HepG2 (cell line): ENCODE measurements at regions not wholly inside any gene's neighbourhood (a gene's known extent, or its start where the extent isn't known, plus 50 kb on each side); places are given as distances from the start of the nearest gene placed in this dataset.

Source experiments
- BCL6 ChIP-seq: IDR thresholded peaks from 2 replicates; pipeline ENCODE4 v1.6.1; 2016; ENCODE audit warnings: missing genetic modification reagents, missing compliant biosample characterization
- DMAP1 ChIP-seq: IDR thresholded peaks from 2 replicates; pipeline ENCODE4 v1.6.1; 2016
- EEA1 ChIP-seq: sonication (generic); formaldehyde crosslinking; IDR thresholded peaks from 2 replicates; pipeline ENCODE4 v1.5.1; 2020; ENCODE audit warnings: mild to moderate bottlenecking, missing genetic modification reagents, borderline replicate concordance
- HMG20B ChIP-seq: conservative IDR thresholded peaks from 2 replicates; pipeline ENCODE4 v1.6.1; 2016; ENCODE audit warnings: missing genetic modification reagents, missing compliant biosample characterization
- KAT8 ChIP-seq: IDR thresholded peaks from 2 replicates; pipeline ENCODE4 v1.6.1; 2016; ENCODE audit warnings: missing genetic modification reagents, missing compliant biosample characterization
- KLF15 ChIP-seq: sonication (generic); formaldehyde crosslinking; IDR thresholded peaks from 2 replicates; pipeline ENCODE4 v1.8.1; 2023; ENCODE audit warnings: borderline replicate concordance, mild to moderate bottlenecking, inconsistent platforms, missing genetic modification reagents, mixed read lengths
- MXD3 ChIP-seq: IDR thresholded peaks from 2 replicates; pipeline ENCODE4 v1.6.1; 2016; ENCODE audit warnings: mild to moderate bottlenecking, missing biosample characterization, missing genetic modification reagents
- RCOR2 ChIP-seq: IDR thresholded peaks from 2 replicates; pipeline ENCODE4 v1.6.1; 2016; ENCODE audit warnings: missing biosample characterization, missing genetic modification reagents
- SNAI1 ChIP-seq: sonication (generic); formaldehyde crosslinking; IDR thresholded peaks from 2 replicates; pipeline ENCODE4 v1.5.0; 2020; ENCODE audit warnings: mild to moderate bottlenecking, missing genetic modification reagents, borderline replicate concordance
- SP2 ChIP-seq: sonication (generic); formaldehyde crosslinking; IDR thresholded peaks from 2 replicates; pipeline ENCODE4 v1.5.1; 2020; ENCODE audit warnings: mild to moderate bottlenecking, missing genetic modification reagents
- TAF15 ChIP-seq: fragments of 200-400 bp; formaldehyde crosslinking; IDR thresholded peaks from one replicate; pipeline ENCODE4 v1.6.1; 2018; ENCODE audit warnings: mild to moderate bottlenecking, low read depth, low read length; ENCODE audit not compliant: poor library complexity, severe bottlenecking
- TBX2 ChIP-seq: sonication (generic); formaldehyde crosslinking; IDR thresholded peaks from 2 replicates; pipeline ENCODE4 v1.5.0; 2020; ENCODE audit warnings: missing genetic modification reagents, mild to moderate bottlenecking, borderline replicate concordance
- TGIF2 ChIP-seq: IDR thresholded peaks from 2 replicates; pipeline ENCODE4 v1.6.1; 2016; ENCODE audit warnings: control low read depth, missing compliant biosample characterization
- YEATS2 ChIP-seq: sonication (generic); formaldehyde crosslinking; IDR thresholded peaks from 2 replicates; pipeline ENCODE4 v1.4.0; 2020; ENCODE audit warnings: missing genetic modification reagents, borderline replicate concordance
- ZBTB1 ChIP-seq: sonication (generic); formaldehyde crosslinking; IDR thresholded peaks from 2 replicates; pipeline ENCODE4 v1.4.0; 2020; ENCODE audit warnings: missing genetic modification reagents, borderline replicate concordance
- ZBTB37 ChIP-seq: sonication (generic); formaldehyde crosslinking; IDR thresholded peaks from 2 replicates; pipeline ENCODE4 v1.4.0; 2020; ENCODE audit warnings: mild to moderate bottlenecking, missing genetic modification reagents
- ZNF329 ChIP-seq: sonication (generic); formaldehyde crosslinking; IDR thresholded peaks from 2 replicates; pipeline ENCODE4 v1.9.0; 2021; ENCODE audit warnings: low read depth, mild to moderate bottlenecking, missing genetic modification reagents
- ZNF337 ChIP-seq: sonication (generic); formaldehyde crosslinking; IDR thresholded peaks from 2 replicates; pipeline ENCODE4 v1.5.1; 2020; ENCODE audit warnings: missing genetic modification reagents, low read depth, mild to moderate bottlenecking, borderline replicate concordance
- ZNF616 ChIP-seq: sonication (generic); formaldehyde crosslinking; IDR thresholded peaks from 2 replicates; pipeline ENCODE4 v1.5.0; 2020; ENCODE audit warnings: low read depth, mild to moderate bottlenecking, missing genetic modification reagents
- ZNF619 ChIP-seq: sonication (generic); formaldehyde crosslinking; IDR thresholded peaks from 2 replicates; pipeline ENCODE4 v1.4.0; 2020; ENCODE audit warnings: mild to moderate bottlenecking, missing genetic modification reagents
- ZNF788 ChIP-seq: sonication (generic); formaldehyde crosslinking; IDR thresholded peaks from 2 replicates; pipeline ENCODE4 v1.5.0; 2020; ENCODE audit warnings: mild to moderate bottlenecking, missing genetic modification reagents, borderline replicate concordance
- TF ChIP-seq, protein P1 (sequence below): sonication (generic); formaldehyde crosslinking; IDR thresholded peaks from 2 replicates; pipeline ENCODE4 v1.5.0; 2020; ENCODE audit warnings: mild to moderate bottlenecking, missing genetic modification reagents
- TF ChIP-seq, protein P2 (sequence below): sonication (generic); formaldehyde crosslinking; IDR thresholded peaks from 2 replicates; pipeline ENCODE4 v1.8.0; 2022; ENCODE audit warnings: mild to moderate bottlenecking, missing genetic modification reagents; ENCODE audit not compliant: insufficient replicate concordance

DNA sequence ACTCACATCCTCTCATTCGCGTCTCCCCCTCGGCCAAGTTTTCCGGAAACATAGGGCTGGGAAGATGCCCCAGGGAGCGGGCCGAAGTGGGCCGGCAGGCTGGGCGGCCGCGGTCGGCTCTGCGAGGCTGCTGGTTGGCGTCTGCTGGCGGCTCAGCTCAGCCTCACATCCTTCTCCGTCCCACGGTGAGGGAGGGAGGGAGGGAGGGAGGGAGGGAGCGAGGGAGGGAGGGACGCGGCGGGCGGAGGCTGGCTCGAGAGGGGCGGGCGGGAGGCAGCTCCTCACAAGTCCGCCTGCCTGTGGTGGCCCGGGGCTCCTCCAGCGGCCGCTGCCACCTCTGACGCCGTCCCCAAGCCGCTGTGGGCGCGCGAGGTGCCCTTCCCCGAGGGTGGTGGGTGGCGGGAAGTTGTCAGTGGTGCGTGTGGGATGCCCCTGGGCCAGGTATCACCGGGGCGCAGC, 93.8 kb downstream of the RFLNA start (continued):
- peak; percentile 16; the same call in 1 of the 2 replicates for TF ChIP-seq MXD3 (CRISPR knock-in tag)
- 0 out of 2 replicates have a peak, but pooled peaks have one; percentile 27 for TF ChIP-seq ZNF616
- no peak for TF ChIP-seq ZNF337 (CRISPR knock-in tag)
- no peak; the same call in 1 of the 2 replicates for TF ChIP-seq TGIF2
- TF ChIP-seq ZBTB37 (CRISPR knock-in tag), result no peak
- 0 out of 2 replicates have a peak, but pooled peaks have one; percentile 11 for TF ChIP-seq ZNF788 (CRISPR knock-in tag)
- TF ChIP-seq ZBTB1 (CRISPR knock-in tag), result no peak
- no peak for TF ChIP-seq BCL6 (CRISPR knock-in tag)
- TF ChIP-seq, protein P1, sequence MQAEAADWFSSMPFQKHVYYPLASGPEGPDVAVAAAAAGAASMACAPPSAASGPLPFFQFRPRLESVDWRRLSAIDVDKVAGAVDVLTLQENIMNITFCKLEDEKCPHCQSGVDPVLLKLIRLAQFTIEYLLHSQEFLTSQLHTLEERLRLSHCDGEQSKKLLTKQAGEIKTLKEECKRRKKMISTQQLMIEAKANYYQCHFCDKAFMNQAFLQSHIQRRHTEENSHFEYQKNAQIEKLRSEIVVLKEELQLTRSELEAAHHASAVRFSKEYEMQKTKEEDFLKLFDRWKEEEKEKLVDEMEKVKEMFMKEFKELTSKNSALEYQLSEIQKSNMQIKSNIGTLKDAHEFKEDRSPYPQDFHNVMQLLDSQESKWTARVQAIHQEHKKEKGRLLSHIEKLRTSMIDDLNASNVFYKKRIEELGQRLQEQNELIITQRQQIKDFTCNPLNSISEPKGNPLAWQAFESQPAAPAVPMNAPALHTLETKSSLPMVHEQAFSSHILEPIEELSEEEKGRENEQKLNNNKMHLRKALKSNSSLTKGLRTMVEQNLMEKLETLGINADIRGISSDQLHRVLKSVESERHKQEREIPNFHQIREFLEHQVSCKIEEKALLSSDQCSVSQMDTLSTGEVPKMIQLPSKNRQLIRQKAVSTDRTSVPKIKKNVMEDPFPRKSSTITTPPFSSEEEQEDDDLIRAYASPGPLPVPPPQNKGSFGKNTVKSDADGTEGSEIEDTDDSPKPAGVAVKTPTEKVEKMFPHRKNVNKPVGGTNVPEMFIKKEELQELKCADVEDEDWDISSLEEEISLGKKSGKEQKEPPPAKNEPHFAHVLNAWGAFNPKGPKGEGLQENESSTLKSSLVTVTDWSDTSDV (CRISPR knock-in tag), result 0 out of 2 replicates have a peak, but pooled peaks have one; percentile 68
- TF ChIP-seq EEA1 (CRISPR knock-in tag), result no peak
- no peak for TF ChIP-seq YEATS2 (CRISPR knock-in tag)
- TF ChIP-seq KAT8 (CRISPR knock-in tag), result no peak
- no peak for TF ChIP-seq KLF15 (CRISPR knock-in tag)
- TF ChIP-seq, protein P2, sequence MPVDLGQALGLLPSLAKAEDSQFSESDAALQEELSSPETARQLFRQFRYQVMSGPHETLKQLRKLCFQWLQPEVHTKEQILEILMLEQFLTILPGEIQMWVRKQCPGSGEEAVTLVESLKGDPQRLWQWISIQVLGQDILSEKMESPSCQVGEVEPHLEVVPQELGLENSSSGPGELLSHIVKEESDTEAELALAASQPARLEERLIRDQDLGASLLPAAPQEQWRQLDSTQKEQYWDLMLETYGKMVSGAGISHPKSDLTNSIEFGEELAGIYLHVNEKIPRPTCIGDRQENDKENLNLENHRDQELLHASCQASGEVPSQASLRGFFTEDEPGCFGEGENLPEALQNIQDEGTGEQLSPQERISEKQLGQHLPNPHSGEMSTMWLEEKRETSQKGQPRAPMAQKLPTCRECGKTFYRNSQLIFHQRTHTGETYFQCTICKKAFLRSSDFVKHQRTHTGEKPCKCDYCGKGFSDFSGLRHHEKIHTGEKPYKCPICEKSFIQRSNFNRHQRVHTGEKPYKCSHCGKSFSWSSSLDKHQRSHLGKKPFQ (CRISPR knock-in tag), result peak; percentile 34
- peak; percentile 68 for TF ChIP-seq TBX2
- 0 out of 2 replicates have a peak, but pooled peaks have one; percentile 31 for TF ChIP-seq ZNF329 (CRISPR knock-in tag)
- peak; percentile 56; the same call in 1 of the 2 replicates for TF ChIP-seq DMAP1 (CRISPR knock-in tag)
- TF ChIP-seq TAF15, result peak; percentile 23
- no peak for TF ChIP-seq RCOR2 (CRISPR knock-in tag)
- TF ChIP-seq SNAI1 (CRISPR knock-in tag), result no peak
- no peak for TF ChIP-seq HMG20B (CRISPR knock-in tag)
- TF ChIP-seq SP2 (CRISPR knock-in tag), result no peak
- 0 out of 2 replicates have a peak, but pooled peaks have one; percentile 19 for TF ChIP-seq ZNF619 (CRISPR knock-in tag)
